T-helper 1 cell (primary cell): ENCODE measurements at regions not wholly inside any gene's neighbourhood (a gene's known extent, or its start where the extent isn't known, plus 50 kb on each side); places are given as distances from the start of the nearest gene placed in this dataset.

Experiments used
- DNase-seq, 5 donors: peaks; one replicate each; pipeline ENCODE4 v3.0.0-alpha.2; 2012 to 2020

DNA sequence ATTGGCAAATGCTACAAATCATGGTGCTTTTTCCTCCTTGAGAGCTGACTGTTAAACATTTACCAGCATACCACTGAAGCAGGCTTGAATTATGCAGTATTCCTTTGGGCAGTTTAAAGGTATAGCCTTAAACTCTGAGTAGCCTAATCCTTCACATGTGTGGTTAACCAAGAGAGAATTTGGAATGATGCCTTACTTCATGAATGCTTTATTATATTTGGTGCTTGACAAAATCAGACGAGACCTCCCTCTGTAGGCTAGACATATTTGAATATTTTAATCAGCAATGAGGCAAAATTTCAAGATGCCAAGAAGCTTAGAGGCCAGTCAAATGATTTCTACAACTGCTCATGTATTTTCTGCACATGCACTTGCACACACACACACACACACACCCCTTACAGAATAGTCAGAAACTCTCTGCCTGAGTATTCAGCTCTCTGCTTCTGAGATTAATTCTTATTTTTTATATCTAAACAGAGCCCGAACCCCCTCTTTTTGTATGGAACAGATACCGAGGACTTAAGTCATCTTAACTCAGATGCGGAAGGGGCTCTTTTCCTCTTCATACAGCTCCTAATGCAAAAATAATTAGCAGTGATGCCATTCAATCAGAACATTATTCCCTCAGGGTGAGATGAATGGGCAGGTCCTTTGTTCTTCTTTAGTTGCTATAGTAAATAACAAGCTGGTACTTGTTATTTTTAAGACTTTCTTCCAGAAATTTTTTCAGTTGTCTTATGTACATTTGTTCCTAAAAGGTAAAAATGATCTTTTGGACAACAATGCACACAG lies 195.5 kb upstream of the TMC3 start:
- no peak for DNase-seq

DNA sequence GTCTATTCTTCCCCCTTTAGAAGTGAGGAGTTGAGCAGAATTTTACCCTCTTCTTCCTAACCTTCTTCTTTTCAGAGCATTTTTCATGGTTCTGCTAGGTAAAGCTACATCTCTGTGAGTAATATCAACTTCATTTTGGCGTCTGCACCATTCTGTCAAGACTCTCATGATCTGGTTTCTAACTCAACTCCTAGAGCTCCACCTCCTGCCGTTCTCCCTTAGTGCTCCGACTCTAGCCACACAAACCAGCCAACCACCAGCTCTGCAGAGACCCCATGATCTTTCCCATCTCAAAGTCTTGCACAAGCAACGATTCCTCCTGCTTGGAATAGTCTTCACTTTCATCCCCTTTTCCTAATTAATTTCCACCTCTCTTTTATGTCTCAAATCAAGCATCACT lies 193.9 kb upstream of the TMC3 start:
- no peak for DNase-seq

DNA sequence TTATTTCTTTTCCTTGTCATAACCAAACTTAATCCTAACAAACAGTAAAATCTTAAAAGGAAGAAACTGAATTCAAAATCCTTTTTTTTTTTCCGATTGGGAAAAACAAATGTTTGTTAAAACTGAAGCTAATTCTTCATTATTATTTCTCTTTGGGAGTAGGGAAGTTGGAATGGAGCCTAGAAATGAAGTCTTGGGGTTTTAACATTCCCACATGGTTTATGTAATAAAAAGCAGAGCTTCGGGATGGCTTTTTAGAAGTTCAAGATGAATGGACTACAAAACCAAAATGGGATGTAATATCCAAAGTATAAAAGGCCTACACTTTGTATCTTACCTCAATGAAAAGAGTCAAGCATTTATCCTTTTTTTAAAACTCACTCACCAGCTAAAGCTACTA lies 189.0 kb upstream of the TMC3 start:
- no peak for DNase-seq

DNA sequence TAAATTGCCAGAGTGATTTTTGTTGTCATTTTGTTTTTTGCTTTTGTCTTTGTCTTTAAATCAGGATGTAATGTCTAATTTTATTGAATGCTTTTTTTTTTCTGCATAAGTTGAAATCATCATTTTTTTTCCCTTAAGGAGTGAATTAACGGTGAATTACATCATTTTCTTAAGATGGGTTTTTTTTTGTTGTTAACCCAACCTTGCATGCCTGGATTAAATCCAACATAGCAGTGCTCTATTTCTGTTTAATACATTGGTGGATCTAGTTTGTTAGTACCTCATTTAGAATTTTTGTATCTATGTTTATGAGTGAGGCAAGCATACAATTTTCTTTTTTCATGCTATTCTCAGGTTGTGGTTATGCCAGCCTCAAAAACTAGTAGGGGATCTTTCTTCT lies 186.4 kb upstream of the TMC3 start:
- DNase-seq = no peak

DNA sequence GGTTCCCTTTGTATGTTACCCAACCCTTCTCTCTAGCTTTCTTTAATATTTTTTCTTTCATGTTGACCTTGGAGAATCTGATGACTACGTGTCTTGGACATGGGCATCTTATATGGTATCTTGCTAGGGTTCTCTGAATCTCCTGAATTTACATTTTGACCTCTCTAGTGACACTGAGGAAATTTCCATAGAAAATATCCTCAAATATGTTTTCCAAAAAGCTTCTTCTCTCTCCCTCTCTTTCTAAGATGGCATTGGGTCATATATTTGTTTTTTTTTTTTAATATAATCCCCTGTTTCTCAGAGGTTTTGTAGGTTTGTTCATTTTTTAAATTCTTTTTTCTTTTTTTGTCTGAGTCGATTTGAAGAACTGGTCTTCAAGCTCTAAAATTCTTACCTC lies 184.0 kb upstream of the TMC3 start:
- DNase-seq = no peak

DNA sequence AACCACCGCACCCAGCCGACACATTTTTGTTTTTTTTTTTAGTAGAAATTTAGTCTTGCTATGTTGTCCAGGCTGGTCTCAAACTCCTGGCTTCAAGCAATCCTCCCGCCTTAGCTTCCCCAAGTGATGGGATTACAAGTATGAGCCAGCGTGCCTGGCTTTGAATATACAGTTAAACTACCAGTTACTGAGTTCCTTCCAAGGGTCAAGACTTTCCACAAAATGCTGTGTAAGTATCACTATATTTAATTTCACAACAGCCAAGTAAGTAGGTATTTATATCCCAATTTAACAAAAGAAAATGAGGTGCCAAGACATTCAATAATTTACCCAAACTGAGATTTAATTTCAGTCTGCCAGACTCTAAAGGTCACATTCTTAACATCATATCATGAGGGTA lies 181.3 kb upstream of the TMC3 start:
- DNase-seq = no peak

DNA sequence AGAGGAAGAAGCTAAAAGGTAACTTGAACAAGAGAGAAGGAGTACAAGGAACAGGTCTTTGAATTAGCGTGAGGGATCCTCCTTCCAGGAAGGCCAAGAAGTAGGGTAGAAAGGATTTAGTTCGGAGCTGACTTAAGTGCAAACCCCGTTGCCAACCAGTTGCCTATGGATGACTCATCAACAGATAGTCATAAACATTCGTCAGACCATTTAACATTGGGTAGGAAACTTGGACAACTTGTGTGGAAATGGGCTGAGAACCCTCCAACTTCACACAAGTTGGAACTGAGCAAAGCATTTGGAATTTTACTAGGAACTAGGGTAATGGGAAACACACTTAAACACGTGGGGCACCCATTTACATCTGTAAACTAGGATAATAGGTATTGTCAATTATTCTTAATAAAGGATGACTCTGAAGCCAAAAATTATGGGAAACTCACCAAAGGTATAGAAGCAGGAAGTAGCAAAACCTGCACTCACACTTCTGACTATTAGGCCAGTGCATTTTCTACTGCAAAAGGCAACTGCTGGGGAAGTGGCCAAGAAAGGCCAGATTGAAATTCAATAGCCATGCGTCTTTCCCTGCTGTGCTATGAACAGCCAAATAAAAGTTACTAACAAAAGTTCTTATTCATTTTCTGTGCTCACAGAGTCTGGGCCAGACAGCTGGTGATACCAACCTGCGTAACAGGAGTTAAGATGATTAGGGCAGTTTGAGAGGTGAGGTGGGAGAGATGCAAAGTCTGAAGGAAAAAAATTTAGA lies 174.5 kb upstream of the TMC3 start:
- no peak for DNase-seq

DNA sequence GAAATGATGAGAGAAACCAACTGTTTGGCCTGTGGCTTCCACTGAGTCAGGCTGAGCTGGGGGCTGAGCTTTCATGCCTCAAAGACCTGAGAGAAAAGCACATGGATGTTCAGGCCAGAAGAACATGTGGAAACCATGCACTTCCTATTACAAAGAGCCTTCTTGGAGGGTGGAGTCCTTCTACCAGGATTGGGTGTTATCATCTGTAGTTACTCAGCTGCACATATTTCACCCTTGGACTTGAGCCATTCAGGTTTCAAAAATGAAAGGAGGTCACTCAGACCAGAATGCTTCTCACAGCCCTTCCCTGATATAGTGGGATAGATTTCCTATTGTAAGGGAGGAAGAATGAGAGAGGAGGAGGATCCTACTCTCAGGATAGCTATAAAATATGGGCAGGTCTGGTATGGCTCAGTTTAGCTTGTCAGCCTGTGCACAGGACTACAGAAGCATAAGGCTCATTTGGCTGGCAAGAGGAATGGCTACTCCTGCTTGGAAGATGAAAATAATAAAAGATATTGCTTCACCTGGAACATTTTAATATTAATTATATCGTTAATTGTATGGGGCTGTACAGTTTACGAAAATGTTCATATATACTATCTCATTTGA lies 173.6 kb upstream of the TMC3 start:
- no peak for DNase-seq

DNA sequence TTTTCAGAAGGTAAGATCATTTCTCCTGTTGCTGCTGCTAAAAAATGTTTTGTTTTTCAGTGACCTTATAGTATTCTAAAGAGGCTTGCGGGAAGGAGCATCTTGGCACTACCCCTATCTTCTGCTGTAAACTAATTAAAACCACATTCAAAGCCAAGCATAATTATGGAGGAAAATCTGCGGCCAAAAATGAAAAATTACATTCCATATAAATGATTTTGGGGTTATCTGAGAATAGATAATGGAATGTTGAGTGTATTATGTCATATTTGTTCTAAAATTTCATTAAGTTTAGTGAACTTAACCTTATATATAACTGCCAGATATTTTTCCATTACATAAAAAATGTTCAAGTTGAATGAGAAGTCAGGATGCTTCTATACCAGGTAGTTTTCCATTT lies 170.4 kb upstream of the TMC3 start:
- no peak for DNase-seq

DNA sequence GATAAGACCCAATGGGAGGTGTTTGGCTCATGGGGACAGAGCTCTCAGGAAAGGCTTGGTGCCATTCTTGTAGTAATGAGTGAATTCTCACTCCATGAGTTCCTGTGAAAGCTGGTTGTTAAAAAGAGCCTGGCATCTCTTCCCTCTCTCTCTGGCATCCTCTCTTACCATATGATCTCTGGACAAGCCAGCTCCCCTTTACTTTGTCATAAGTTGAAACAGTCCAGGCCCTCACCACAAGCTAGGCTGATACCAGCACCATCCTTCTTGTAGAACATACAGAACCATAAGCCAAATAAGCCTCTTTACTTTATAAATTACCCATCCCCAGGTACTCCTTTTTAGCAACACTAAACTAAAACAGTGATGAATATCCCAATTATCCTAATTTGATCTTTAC lies 166.9 kb upstream of the TMC3 start:
- no peak for DNase-seq

DNA sequence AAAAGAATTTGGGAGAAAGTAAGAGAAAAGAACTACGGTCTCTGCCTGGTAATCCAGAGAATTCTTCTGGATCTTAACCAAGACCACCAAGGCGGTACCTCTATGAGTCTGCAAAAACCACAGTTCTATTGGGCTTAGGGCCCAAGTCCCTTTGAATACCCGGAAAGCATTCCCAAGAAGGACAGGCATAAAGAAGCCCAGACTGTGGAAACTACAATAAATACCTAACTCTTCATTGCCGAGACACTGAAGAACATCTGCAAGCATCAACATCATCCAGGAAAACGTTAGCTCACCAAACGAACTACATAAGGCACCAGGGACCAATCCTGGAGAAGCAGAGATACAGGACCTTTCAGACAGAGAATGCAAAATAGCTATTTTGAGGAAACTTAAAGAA lies 162.3 kb upstream of the TMC3 start:
- no peak for DNase-seq

DNA sequence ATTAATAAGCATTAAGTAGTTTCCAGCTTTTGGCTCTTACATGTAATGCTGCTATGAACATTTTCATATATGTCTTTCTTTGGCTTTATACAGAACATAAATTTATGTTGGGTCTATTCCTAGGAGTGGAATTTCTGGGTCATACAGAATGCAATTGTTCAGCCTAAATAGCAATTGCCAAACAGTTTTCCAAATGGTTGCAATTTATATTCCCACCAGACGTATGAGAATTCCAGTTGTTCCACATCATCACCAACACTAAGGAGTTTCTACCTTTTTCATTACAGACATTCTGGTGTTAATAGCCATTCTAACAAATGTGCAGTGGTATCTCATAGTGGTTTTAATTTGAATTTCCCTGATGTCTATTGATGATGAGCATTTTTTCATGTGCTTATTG lies 160.1 kb upstream of the TMC3 start:
- DNase-seq = no peak

DNA sequence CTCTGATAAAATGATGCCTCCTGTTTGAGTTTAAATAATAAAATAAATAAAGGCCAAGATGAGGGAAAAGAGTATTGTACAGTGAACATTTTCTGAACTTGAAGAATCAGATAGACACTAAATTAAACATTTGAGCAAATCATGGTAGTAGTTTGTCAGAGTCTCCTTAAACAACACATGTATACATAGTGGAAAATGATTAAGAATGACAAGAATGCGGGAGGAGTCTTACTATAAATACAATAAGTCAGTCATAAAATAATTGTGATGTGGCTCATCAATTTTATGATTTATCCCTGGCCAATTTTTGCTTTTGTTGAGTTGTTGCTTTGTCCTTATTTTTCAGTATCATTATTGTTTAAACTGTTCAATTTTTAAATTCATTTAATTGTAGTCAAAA lies 158.0 kb upstream of the TMC3 start:
- DNase-seq = no peak

DNA sequence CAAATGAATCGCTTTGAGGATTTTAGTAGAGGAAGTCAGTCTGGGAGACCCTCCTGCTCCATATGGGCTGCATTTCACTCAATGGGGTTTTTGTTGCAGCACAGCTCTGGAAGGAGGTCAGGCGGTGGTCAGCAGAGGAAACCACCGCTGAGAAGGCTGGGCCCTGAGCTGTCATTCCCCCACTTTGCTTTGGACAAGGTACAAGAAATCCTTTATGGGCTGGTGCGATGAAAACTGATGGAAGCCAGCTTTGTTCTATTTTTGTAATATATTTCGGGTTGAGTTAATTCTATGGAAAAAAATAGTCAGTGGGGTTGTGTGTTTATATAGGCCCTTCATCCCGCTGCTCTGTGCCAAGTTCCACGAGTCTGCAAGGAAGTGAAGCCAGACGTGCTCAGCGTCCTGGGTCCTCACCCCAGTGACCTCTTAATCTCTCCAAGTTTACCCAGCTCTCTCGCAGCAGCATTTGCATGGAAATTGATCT lies 157.1 kb upstream of the TMC3 start:
- no peak for DNase-seq

DNA sequence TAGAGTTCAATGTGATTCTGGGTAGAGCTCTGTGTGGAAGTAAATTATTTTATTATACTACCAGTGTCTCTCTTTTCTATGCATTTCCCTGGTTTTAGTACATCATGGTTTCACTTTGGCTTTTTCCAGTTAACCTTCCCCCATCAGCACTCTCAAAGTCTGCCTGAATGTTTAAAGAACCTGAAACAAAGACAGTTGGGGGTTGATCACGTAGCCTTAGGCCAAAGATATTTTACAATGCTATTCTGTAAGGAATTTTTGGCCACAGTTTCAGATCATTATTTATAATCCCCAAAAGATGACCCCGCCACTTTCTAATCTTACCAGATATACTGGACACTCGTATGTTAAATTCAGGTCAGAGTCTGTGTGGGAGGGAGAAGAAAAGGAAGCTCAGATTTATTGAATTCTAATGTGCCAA lies 156.3 kb upstream of the TMC3 start:
- no peak for DNase-seq

DNA sequence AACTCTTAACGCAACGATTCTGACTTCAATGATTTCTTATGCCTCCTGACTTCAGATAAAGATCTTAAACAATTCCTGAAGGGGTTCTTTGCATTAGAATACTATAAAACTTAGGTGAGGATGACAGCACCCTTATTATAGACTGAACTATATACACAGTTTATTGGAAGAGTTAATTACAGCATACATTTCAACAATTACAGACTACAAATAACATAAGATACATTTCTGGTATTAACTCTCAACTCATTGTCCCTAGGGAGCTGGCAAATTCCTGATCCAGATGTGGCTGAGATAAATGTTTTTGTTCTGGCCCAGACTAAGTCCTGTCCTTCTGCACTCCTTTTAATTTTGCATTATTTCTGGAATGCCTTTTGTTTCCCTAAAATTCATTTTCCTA lies 155.5 kb upstream of the TMC3 start:
- DNase-seq = no peak

DNA sequence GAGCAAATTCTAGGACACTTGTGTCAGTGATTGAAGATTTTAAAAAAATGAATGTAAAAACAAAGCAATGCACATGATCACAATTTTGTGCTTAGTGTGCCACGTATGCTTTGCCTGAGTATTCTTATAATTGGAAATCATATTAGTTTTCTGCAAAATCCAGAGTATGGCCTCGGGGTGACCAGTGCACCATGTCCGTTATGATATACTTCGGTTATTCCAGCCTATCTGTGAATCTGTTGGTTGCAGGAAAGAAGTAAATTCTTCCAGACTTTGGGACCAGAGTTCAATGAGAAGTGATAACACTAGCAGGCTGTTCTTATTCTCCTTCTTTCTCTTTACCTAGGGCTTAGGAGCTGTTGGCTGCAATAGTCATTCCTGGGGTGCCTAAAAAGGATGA lies 152.0 kb upstream of the TMC3 start:
- no peak for DNase-seq

DNA sequence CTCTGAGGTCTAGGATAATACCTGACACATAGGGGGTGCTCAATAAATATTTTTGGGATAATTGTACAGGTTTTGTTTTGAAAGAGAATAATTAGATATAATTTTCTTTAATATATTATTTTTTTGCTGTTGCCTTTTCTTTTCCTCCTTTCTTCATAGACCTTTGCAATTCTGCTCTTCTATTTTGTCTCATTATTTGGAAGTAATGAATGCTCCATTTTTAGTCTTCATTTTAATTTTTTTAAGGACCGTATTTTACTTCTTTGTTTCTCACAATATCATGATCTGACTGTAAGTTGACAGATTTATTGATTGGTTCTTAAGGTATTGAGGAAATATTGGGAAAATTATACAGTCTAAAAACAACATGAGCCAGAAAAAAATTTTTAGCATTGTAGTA lies 150.5 kb upstream of the TMC3 start:
- DNase-seq = no peak

DNA sequence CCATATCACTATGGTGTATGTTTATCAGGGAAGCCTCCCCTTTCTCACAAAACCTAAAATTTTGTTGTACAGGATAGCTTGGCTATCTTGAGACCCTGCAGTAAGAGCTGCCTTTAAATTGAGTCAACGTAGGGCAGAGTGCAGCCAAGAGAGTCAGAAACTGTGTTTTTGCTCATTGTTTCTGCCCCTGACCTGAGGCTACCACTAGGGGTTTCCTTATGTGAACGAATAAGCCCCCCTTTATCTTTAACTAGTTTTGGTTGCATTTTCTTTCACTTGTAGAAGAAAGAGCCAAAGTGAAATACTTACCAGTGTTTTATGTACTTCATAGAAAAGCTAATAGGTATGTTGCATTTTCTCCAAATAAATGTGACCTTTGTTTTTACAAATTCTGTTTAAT lies 149.9 kb upstream of the TMC3 start:
- no peak for DNase-seq

DNA sequence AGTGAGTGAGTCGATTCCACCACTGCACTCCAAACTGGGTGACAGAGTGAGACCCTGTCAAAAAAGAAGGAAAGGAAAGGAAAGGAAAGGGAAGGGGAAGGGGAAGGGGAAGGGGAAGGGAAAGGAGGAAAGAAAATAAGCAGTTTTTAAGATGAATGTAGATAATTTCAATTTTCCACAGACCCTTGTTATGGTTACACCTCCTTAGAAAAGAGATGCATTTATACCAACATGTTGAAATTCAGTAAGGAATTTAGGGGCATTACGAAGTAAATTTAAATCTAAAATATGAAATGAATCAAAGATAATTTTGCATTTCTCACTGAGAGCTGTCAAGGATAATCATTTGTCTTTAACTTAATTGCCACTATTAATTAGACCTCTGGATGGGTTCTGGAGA lies 146.5 kb upstream of the TMC3 start:
- no peak for DNase-seq

DNA sequence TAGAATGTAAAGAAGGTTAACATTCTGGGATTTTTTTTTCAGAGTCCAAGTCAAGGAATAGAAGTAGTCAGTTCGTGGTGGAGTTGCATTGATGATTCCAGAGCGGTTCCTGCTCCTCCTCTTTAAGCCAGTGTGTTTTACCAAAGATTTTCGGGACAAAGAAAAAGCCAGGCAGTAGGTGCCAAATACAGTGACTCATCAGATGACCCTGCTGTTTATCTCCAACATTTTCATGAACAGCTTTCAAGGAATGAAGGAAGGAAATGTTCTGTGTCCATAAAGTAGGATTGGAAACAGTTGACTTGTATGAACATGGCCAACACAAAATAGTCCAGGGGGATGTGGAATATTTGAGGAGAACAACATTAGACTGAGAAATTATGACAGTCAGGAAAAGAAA lies 142.4 kb upstream of the TMC3 start:
- DNase-seq = no peak

DNA sequence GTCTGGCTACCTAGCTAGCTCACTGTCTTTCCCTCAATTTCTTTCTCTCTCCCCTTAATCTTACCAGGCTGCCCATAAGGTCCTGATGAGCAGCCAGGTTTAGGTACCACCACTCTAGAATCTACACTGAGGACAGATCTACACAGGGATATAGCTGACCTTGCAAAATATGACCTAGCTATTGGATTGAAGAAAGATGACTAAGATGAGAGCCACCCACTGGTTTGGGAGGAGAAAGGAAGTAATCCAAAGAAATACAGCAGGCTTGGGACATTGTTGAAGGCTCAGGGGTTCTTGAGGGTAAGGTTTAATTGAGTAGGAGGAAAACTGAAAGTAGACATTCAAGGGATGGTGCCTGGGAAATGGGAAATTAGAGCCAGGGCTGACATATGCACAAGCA lies 142.0 kb upstream of the TMC3 start:
- no peak for DNase-seq

DNA sequence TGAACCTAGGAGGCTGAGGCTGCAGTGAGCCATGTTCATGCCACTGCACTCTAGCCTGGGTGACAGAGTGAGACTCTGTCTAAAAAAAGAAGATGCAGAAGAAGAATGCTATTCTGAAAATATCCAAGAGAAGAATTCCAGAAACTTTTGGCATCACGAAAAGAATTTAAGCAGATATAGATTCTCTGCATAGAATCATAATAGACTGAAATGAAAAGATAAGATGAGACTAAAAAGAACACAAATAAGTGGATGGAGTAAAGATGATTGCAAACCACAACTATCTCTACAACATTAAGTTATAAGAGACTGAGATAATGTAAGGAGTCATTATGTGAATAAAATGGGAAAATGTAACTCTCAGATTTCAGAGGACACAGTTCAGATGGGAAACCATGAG lies 140.7 kb upstream of the TMC3 start:
- no peak for DNase-seq

DNA sequence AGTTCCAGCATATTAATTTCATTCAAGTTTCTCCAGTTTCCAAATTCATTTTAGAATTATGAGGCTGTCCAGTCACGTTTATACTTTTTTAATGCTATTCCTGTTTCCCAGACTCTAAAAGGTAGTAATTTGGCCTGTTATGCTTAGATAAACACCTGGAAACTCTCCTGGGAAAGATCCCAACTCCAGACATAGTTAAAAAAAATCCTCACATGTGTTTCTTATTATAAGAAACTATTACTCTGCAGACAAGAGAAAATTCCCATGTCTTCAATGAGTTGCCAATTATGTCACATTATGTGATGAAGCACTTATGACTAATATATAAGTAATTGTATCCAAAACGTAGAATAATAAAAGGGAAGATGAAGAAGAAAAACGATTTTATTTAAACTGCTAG lies 137.1 kb upstream of the TMC3 start:
- DNase-seq = no peak
